ENCODE measurements at regions not wholly inside any gene's neighbourhood (a gene's known extent, or its start where the extent isn't known, plus 50 kb on each side); places are given as distances from the start of the nearest gene placed in this dataset.

DNA sequence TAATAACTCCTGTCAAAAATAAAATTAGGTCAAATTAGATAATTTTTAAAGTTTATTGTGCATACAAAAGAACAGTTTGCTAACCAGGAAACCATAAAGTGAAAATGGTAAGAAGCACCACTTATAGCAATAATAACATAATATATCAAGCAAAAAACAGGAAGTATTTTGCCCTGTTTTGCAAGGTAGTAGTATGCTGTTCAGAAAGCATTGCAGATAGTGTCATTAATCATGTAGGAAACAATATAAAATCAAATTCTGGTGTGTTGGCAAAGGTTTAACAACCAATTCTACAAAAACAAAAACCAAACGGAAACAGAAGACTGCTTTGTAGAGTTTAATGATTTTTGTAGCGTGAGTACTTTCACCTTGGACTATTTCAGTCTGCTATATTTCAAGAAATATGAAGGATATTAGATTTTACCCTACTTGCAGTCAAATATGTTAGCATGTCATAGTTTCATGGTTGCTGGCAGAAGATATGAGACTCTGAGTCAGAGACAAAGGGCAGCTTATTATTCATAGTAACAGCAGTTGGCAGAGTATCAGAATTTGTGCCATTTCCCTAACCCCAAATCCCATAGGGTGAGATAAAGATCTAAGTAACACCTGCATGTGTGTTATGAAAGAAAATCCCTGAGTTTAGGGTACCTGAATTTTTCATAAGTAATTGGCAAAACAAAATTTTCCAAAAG is 729.0 kb upstream of the BRINP3 start:
- intact Hi-C loops (cut with DNase I) = no loop called here
- H3K27me3 ChIP-seq = no peaks in the 10 kb centered on the region
- no peak overlapping the region for H3K27ac ChIP-seq
- no peak for TF ChIP-seq CTCF (IDR thresholded peaks at IDR 0.05)
- H3K9me3 ChIP-seq = no peaks in the 10 kb centered on the region
- no peak overlapping the region for H3K9ac ChIP-seq (ENCODE audit: low read depth in 2 of 2, low read length in 2 of 2)
- no peaks in the 10 kb centered on the region for H3K36me3 ChIP-seq
- H3K4me3 ChIP-seq = no peak overlapping the region
- DNase-seq = no peak
- no peaks in the 10 kb centered on the region for H3K4me1 ChIP-seq

GRCh38 chr1:191222206-191222605 is 744.5 kb upstream of the BRINP3 start:
- H3K9me3 ChIP-seq = no peaks in the 10 kb centered on the region
- no peaks in the 10 kb centered on the region for H3K4me1 ChIP-seq
- no peak overlapping the region for H3K4me3 ChIP-seq
- intact Hi-C loops (cut with DNase I) = no loop called here
- no peak overlapping the region for H3K27ac ChIP-seq
- H3K27me3 ChIP-seq = no peaks in the 10 kb centered on the region
- no peaks in the 10 kb centered on the region for H3K36me3 ChIP-seq
- H3K9ac ChIP-seq (ENCODE audit: low read depth in 2 of 2, low read length in 2 of 2) = no peak overlapping the region
- TF ChIP-seq CTCF (IDR thresholded peaks at IDR 0.05) = no peak
- DNase-seq = no peak

- no peak overlapping the region for H3K4me3 ChIP-seq
- intact Hi-C loops (cut with DNase I) = no loop called here
Observed at GRCh38 chr1:191240925-191241324, 763.3 kb upstream of the BRINP3 start.

GRCh38 chr1:191255354-191256054 is 777.8 kb upstream of the BRINP3 start:
- Histone ChIP-seq H3K4me1 (no peaks in the 10 kb centered on the region), H3K9me3 (no peaks in the 10 kb centered on the region), H3K27me3 (no peaks in the 10 kb centered on the region), H3K9ac (ENCODE audit: low read depth in 2 of 2, low read length in 2 of 2) (no peak overlapping the region), H3K4me3 (no peak overlapping the region), H3K36me3 (no peaks in the 10 kb centered on the region), H3K27ac (no peak overlapping the region)
- DNase-seq = no peak
- no peak for TF ChIP-seq CTCF (IDR thresholded peaks at IDR 0.05)
- intact Hi-C loops (cut with DNase I) = no loop called here

More at GRCh38 chr1:191240925-191241324, 763.3 kb upstream of the BRINP3 start:
- Histone ChIP-seq H3K9ac (ENCODE audit: low read depth in 2 of 2, low read length in 2 of 2) (no peak overlapping the region), H3K9me3 (no peaks in the 10 kb centered on the region), H3K27ac (no peak overlapping the region), H3K27me3 (no peaks in the 10 kb centered on the region), H3K4me1 (no peaks in the 10 kb centered on the region), H3K36me3 (no peaks in the 10 kb centered on the region)
- no peak for DNase-seq
- TF ChIP-seq CTCF (IDR thresholded peaks at IDR 0.05) = no peak

GRCh38 chr1:191256917-191257316 is 779.3 kb upstream of the BRINP3 start:
- Histone ChIP-seq H3K4me3 (no peak overlapping the region), H3K4me1 (no peaks in the 10 kb centered on the region), H3K36me3 (no peaks in the 10 kb centered on the region), H3K9ac (ENCODE audit: low read depth in 2 of 2, low read length in 2 of 2) (no peak overlapping the region), H3K27me3 (no peaks in the 10 kb centered on the region), H3K9me3 (no peaks in the 10 kb centered on the region), H3K27ac (no peak overlapping the region)
- no peak for TF ChIP-seq CTCF (IDR thresholded peaks at IDR 0.05)
- intact Hi-C loops (cut with DNase I) = no loop called here
- no peak for DNase-seq

Measured in colonic mucosa (tissue), 4 donors.